WI38 (cell line): ENCODE measurements at regions not wholly inside any gene's neighbourhood (a gene's known extent, or its start where the extent isn't known, plus 50 kb on each side); places are given as distances from the start of the nearest gene placed in this dataset.

ENCODE experiments used
- H3K4me3 ChIP-seq: 2 replicates; pipeline ENCODE4 v1.5.1; 2011; ENCODE audit warnings: low read depth, mild to moderate bottlenecking, control low read depth, low read length
- TF ChIP-seq, protein P1 (sequence below): IDR thresholded peaks from 2 replicates; pipeline ENCODE4 v1.5.1; 2012; ENCODE audit warnings: low read depth, mild to moderate bottlenecking, control low read depth, low read length

DNA sequence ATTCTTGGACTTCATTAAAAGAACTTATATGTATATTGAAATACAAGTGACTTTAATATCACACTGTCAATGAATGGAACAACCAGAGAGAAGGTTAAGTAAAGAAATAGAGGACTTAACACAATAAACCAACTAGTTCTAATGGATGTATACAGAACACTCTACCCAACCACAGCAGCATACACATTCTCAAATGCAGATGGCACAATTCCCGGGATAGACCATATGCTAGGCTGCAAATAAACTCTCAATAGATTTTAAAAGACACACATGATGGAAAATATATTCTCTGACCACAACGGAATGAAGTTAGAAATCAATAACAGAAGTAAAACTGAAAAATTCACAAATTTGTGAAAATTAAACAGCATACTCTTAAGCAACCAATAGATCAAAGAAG is 214.3 kb upstream of the LINGO1 start:
- TF ChIP-seq, protein P1, sequence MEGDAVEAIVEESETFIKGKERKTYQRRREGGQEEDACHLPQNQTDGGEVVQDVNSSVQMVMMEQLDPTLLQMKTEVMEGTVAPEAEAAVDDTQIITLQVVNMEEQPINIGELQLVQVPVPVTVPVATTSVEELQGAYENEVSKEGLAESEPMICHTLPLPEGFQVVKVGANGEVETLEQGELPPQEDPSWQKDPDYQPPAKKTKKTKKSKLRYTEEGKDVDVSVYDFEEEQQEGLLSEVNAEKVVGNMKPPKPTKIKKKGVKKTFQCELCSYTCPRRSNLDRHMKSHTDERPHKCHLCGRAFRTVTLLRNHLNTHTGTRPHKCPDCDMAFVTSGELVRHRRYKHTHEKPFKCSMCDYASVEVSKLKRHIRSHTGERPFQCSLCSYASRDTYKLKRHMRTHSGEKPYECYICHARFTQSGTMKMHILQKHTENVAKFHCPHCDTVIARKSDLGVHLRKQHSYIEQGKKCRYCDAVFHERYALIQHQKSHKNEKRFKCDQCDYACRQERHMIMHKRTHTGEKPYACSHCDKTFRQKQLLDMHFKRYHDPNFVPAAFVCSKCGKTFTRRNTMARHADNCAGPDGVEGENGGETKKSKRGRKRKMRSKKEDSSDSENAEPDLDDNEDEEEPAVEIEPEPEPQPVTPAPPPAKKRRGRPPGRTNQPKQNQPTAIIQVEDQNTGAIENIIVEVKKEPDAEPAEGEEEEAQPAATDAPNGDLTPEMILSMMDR, result no peak

DNA sequence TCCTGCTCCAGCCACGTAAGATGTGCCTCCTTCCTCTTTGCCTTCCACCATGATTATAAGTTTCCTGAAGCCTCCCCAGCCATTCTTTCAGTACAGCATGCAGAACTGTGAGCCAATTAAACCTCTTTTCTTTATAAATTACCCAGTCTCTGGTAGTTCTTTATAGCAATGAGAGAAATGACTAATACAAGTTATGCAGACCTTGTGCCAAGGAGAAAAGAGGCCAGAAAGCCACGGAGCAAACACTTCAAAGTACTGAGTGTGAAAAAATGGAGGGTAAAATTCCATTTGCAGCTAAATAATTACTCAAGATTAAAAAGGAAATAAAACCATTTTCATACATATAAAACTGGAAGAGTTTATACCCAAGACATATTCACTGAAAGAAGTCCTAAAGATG is 213.6 kb upstream of the LINGO1 start:
- TF ChIP-seq, protein P1, result no peak
- H3K4me3 ChIP-seq, result no peak overlapping the region

More for the DNA sequence above, 214.3 kb upstream of the LINGO1 start:
- no peak overlapping the region for H3K4me3 ChIP-seq

DNA sequence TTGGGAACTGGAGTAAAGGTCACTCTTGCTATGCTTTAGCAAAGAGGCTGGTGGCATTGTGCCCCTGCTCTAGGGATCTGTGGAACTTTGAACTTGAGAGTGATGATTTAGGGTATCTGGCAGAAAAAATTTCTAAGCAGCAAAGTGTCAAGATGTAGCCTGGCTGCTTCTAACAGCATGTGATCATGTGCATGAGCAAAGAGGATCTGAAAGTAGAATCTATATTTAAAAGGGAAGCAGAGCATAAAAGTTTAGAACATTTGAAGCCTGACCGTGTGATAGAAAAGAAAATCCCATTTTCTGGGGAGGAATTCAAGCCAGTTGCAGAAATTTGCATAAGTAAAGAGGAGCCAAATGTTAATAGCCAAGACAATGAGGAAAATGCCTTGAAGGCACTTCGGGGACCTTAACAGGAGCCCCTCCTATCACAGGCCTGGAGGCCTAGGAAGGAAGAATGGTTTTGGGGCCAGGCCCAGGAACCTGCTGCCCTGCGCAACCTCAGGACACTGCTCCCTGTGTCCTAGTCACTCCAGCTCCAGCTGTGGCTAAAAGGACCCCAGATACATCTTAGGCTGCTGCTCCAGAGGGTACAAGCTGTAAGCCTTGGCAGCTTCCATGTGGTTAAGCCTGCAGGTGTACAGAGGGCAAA is 212.2 kb upstream of the LINGO1 start:
- TF ChIP-seq, protein P1, result no peak
- H3K4me3 ChIP-seq, result no peak overlapping the region

DNA sequence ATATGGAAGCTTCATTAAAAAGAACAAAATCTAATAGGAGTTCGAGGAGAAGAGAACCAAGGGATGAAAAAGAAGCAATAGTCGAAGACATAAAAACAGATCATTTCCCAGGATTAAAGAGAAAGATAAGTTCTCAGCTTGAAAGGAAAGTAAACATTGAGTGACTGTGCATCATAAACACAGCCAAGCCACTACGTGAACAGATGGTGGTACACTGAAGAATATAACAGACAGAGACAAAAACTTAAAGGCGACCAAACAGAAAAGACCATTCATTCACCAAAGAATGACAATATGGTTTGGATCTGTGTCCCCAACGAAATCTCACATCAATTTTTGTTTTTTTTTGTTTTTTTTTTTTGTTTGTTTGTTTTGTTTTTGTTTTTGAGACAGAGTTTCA is 210.8 kb upstream of the LINGO1 start:
- no peak overlapping the region for H3K4me3 ChIP-seq

DNA sequence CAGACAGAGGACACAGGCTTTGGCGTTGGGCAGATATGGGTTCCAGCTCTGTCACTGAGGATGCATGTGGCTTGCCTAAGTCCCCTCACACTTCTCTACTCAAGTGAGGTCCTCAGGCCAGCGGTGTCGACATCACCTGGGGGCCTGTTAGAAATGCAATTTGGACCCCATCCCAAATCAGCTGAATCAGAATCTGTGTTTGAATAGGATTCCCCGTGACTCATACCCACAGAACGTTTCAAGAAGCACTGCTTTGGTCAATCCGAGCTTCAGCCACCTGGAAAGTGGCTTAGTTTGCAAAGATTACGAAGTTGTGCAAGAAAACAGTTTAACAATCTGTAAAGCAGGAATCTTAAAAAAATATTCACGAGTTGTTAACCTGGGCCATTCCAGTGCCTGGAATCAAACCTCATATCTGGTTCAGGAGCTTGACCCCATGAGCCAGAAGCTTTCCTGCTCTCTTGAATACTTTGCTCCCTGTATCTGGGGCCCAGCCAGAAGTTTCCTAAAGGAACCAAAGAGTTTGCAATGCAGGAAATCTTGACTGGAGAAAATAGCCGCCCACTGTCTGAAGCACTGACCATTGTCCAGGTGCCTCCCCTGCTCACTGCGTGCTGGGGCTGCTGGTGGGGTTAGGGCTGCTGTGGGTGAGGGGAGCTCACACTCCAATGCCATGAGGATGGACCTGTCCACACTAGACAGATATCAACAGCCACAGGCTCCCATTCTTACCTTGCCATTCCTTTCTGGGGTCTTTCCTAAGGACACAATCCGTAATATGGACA is 208.5 kb upstream of the LINGO1 start:
- TF ChIP-seq, protein P1, result no peak
- no peak overlapping the region for H3K4me3 ChIP-seq

More for the DNA sequence above, 210.8 kb upstream of the LINGO1 start:
- TF ChIP-seq, protein P1, result no peak

DNA sequence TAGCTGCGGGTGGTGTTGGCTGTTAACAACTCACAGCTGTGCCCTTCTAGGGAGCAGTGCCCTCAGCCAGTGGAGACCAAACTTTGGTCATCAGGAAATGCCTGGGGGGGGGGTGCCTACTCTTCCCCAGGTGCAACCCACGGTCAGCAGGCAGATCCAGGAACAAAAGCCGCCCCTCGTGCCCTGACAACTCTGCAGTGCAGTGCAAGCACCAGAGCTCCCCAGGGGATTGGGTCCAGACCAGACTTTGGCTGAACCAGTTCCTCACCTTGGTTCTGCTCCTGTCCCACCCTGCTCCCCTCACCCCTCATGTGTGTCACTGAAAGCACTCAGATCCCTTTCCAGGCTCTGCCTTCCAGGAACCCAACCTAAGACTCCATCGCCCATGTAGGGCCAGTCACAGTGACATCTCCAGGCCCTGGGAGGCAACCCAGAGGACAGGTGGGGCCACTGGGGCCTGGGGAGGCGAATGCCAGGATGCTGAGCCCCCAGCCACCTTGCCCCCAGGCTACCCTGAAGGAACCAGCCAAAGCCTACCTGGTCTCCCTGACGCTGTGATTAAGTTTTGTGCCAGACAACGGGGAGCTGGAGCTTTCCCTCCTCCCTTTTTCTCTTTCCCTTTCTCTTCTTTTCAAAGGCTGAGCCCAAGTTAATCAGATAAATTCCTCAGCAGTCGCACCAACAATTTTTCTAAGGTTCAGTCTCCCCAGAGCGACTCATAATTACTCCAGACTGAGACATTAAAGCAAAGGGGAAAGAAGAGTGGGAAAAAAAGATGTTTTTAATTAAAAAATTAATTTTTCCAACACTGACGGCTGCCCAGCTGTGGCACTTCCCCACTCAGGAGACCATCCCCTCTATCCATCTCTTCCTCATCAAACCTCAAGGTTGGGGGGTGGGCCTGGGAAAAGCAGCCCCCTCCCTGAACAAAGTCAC is 207.5 kb upstream of the LINGO1 start:
- no peak overlapping the region for H3K4me3 ChIP-seq
- TF ChIP-seq, protein P1, result no peak
